A549 (cell line): ENCODE measurements at regions not wholly inside any gene's neighbourhood (a gene's known extent, or its start where the extent isn't known, plus 50 kb on each side); places are given as distances from the start of the nearest gene placed in this dataset.

Experiments used
- ATAC-seq, 2 experiments: fragments of 200-7000 bp in 1 of 2; fragments of >200 bp in 1 of 2; cut with Nextera tagmentation in 1 of 2; cut with Tn5 transposase in 1 of 2; 3 replicates each; pipeline versions ENCODE4 v1.8.0 to v1.9.1; 2018 to 2020; ENCODE audit warnings: mild to moderate bottlenecking in 1 of 2, moderate library complexity in 1 of 2
- CTCF ChIA-PET: fragments of 300-600 bp; sonication (Branson Sonifier 250); formaldehyde crosslinking; extraction: SDS; loops from one replicate; lab custom pipeline; 2021; ENCODE audit warnings: antibody characterized with exemption, inconsistent platforms; lab: Yijun Ruan, JAX
- POLR2A ChIA-PET: fragments of 350-600 bp; formaldehyde crosslinking; extraction: SDS; loops from one replicate; lab custom pipeline; 2021; ENCODE audit warnings: antibody characterized with exemption, inconsistent platforms; lab: Yijun Ruan, JAX
- DNase-seq, 2 experiments: peaks; one replicate each; pipeline versions ENCODE4 v3.0.0 to v3.0.0-alpha.2; 2011 to 2016; ENCODE audit warnings: low read depth in 1 of 2, low spot score in 1 of 2
- FAIRE-seq: peaks from 2 replicates; lab custom pipeline; 2011; peaks lifted over from hg19 to GRCh38; lab: Jason Lieb, UNC
- H3K27ac ChIP-seq, 2 experiments: fragments of >200 bp; sonication (Bioruptor Twin); formaldehyde crosslinking; 3 replicates each; pipeline ENCODE4 v1.5.1; 2016 to 2017
- H3K4me1 ChIP-seq: fragments of >200 bp; sonication (Bioruptor Twin); formaldehyde crosslinking; 3 replicates; pipeline ENCODE4 v1.6.1; 2016
- H3K4me2 ChIP-seq: fragments of >200 bp; sonication (Bioruptor Twin); formaldehyde crosslinking; 3 replicates; pipeline ENCODE4 v1.6.1; 2016
- H3K4me3 ChIP-seq: fragments of >200 bp; sonication (Bioruptor Twin); formaldehyde crosslinking; 3 replicates; pipeline ENCODE4 v1.5.1; 2016
- H3K9me3 ChIP-seq: fragments of >200 bp; sonication (Bioruptor Twin); formaldehyde crosslinking; 3 replicates; pipeline ENCODE4 v1.6.1; 2016
- BHLHE40 ChIP-seq: IDR thresholded peaks from 2 replicates; pipeline ENCODE4 v1.6.1; 2012; ENCODE audit warnings: low read depth, low read length, inconsistent platforms
- CEBPB ChIP-seq, 2 experiments: fragments of >200 bp in 1 of 2; sonication (Bioruptor Twin) in 1 of 2; formaldehyde crosslinking in 1 of 2; IDR thresholded peaks; 2 replicates each; pipeline ENCODE4 v1.6.1; 2012 to 2016
- CHD2 ChIP-seq: fragments of 150-350 bp; IDR thresholded peaks from 2 replicates; pipeline ENCODE4 v1.6.1; 2014; ENCODE audit warnings: low read length; ENCODE audit not compliant: partially characterized antibody
- EP300 ChIP-seq, 2 experiments: fragments of >200 bp; sonication (Bioruptor Twin); formaldehyde crosslinking; IDR thresholded peaks; 2 replicates in 1 of 2; 3 replicates in 1 of 2; pipeline ENCODE4 v1.6.1; 2016 to 2017
- GATA3 ChIP-seq: IDR thresholded peaks from 2 replicates; pipeline ENCODE4 v1.6.1; 2012; ENCODE audit warnings: borderline replicate concordance
- HDAC2 ChIP-seq: fragments of 200-600 bp; sonication (generic); IDR thresholded peaks from 2 replicates; pipeline ENCODE4 v1.6.1; 2016
- HEYL ChIP-seq: fragments of 250-450 bp; sonication (Bioruptor Pico); IDR thresholded peaks from 2 replicates; pipeline ENCODE4 v1.8.0; 2021; ENCODE audit warnings: mild to moderate bottlenecking, moderate library complexity
- HOXA7 ChIP-seq: fragments of 250-450 bp; sonication (Bioruptor Pico); IDR thresholded peaks from 2 replicates; pipeline ENCODE4 v1.5.0; 2020; ENCODE audit warnings: mild to moderate bottlenecking, moderate library complexity
- HOXB13 ChIP-seq: fragments of 250-450 bp; sonication (Bioruptor Pico); IDR thresholded peaks from 2 replicates; pipeline ENCODE4 v1.5.0; 2020; ENCODE audit warnings: low read depth, mild to moderate bottlenecking, moderate library complexity
- JUN ChIP-seq, 2 experiments: fragments of >200 bp; sonication (Bioruptor Twin); formaldehyde crosslinking; IDR thresholded peaks; 2 replicates in 1 of 2; 3 replicates in 1 of 2; pipeline ENCODE4 v1.6.1; 2016 to 2017
- JUNB ChIP-seq: fragments of >200 bp; sonication (Bioruptor Twin); formaldehyde crosslinking; IDR thresholded peaks from 2 replicates; pipeline ENCODE4 v1.6.1; 2016
- KDM1A ChIP-seq: fragments of 200-600 bp; sonication (generic); IDR thresholded peaks from 2 replicates; pipeline ENCODE4 v1.6.1; 2016; ENCODE audit warnings: low read depth, mild to moderate bottlenecking
- MYC ChIP-seq: IDR thresholded peaks from 2 replicates; pipeline ENCODE4 v1.6.1; 2012; ENCODE audit warnings: mild to moderate bottlenecking, inconsistent platforms, low read length, improper control_type of control experiment, borderline replicate concordance
- NPAS2 ChIP-seq: fragments of 250-450 bp; sonication (Bioruptor Pico); IDR thresholded peaks from 2 replicates; pipeline ENCODE4 v1.8.0; 2022; ENCODE audit warnings: mild to moderate bottlenecking, moderate library complexity, borderline replicate concordance
- NR3C1 ChIP-seq: fragments of >200 bp; sonication (Bioruptor Twin); formaldehyde crosslinking; IDR thresholded peaks from 3 replicates; pipeline ENCODE4 v1.6.1; 2017
- PHF8 ChIP-seq: fragments of 200-600 bp; sonication (generic); IDR thresholded peaks from 2 replicates; pipeline ENCODE4 v1.6.1; 2016; ENCODE audit warnings: low read depth, mild to moderate bottlenecking, antibody characterized with exemption, moderate library complexity, borderline replicate concordance
- RAD21 ChIP-seq, 2 experiments: fragments of >200 bp in 1 of 2; sonication (Bioruptor Twin) in 1 of 2; formaldehyde crosslinking in 1 of 2; IDR thresholded peaks in 1 of 2; conservative IDR thresholded peaks in 1 of 2; 2 replicates in 1 of 2; 3 replicates in 1 of 2; pipeline ENCODE4 v1.6.1; 2012 to 2018; ENCODE audit warnings: inconsistent platforms in 1 of 2
- RCOR1 ChIP-seq: fragments of 150-350 bp; IDR thresholded peaks from 2 replicates; pipeline ENCODE4 v1.6.1; 2014; ENCODE audit warnings: antibody characterized with exemption, low read length, low read depth
- RFX5 ChIP-seq: fragments of 450-650 bp; IDR thresholded peaks from 2 replicates; pipeline ENCODE4 v1.7.1; 2014; ENCODE audit warnings: antibody characterized with exemption, mild to moderate bottlenecking, moderate library complexity
- RNF2 ChIP-seq: fragments of 200-600 bp; sonication (generic); IDR thresholded peaks from 2 replicates; pipeline ENCODE4 v1.6.1; 2016; ENCODE audit warnings: low read depth, mild to moderate bottlenecking, antibody characterized with exemption, moderate library complexity, borderline replicate concordance
- SMC3 ChIP-seq: fragments of >200 bp; sonication (Bioruptor Twin); formaldehyde crosslinking; IDR thresholded peaks from 3 replicates; pipeline ENCODE4 v1.6.1; 2018; ENCODE audit warnings: inconsistent platforms
- SREBF2 ChIP-seq: fragments of 450-650 bp; IDR thresholded peaks from 2 replicates; pipeline ENCODE4 v1.6.1; 2014; ENCODE audit warnings: mild to moderate bottlenecking, moderate library complexity
- TFCP2L1 ChIP-seq: fragments of 250-450 bp; sonication (Bioruptor Pico); IDR thresholded peaks from 2 replicates; pipeline ENCODE4 v1.5.0; 2021; ENCODE audit warnings: mild to moderate bottlenecking
- TP53 ChIP-seq: fragments of 250-450 bp; sonication (Bioruptor Pico); IDR thresholded peaks from 2 replicates; pipeline ENCODE4 v1.5.0; 2021; ENCODE audit warnings: mild to moderate bottlenecking, moderate library complexity
- ZFP36 ChIP-seq: fragments of 450-650 bp; IDR thresholded peaks from 2 replicates; pipeline ENCODE4 v1.6.1; 2014; ENCODE audit warnings: borderline replicate concordance; ENCODE audit not compliant: partially characterized antibody
- WGBS: methylation state at CpG from one replicate; pipeline ENCODE4 v1.1.6; 2017; ENCODE audit errors: missing lambda C conversion rate; 5-methylcytosine and 5-hydroxymethylcytosine counted together
- TF ChIP-seq, protein P1 (sequence below): fragments of >200 bp; sonication (Bioruptor Twin); formaldehyde crosslinking; IDR thresholded peaks from 3 replicates; pipeline ENCODE4 v1.6.1; 2016
- TF ChIP-seq, protein P2 (sequence below): fragments of 450-650 bp; IDR thresholded peaks from 2 replicates; pipeline ENCODE4 v1.6.1; 2014; ENCODE audit warnings: antibody characterized with exemption

DNA sequence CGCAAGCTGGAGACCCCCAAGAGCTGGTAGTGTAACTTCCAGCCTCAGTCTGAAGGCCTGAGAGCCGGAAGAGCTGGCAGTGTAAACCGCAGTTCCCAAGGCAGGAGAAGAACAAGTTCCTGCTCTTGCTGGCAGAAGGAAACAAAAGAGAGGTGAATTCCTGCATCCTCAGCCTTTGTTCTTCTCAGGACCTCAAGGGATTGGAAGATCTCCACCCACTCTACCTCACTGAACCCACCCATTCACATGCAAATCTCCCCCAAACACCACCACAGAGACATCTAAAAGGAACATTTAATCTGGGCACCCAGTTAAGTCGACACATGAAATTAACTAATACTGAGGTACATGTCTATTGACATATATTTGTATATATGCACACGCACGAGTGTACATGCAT, 1310.3 kb downstream of the TBC1D22A start:
- no peak for TF ChIP-seq PHF8
- no peak for TF ChIP-seq HOXA7 (CRISPR knock-in tag)
- TF ChIP-seq HDAC2, result no peak
- no peak for TF ChIP-seq SMC3
- TF ChIP-seq NR3C1, result no peak
- no peak for TF ChIP-seq CEBPB (IDR thresholded peaks at IDR 0.05)
- TF ChIP-seq BHLHE40, result no peak
- no peak for TF ChIP-seq SREBF2
- no peak for TF ChIP-seq TFCP2L1 (CRISPR knock-in tag)
- TF ChIP-seq RCOR1, result no peak
- no peak for TF ChIP-seq TP53 (CRISPR knock-in tag)
- no peak for TF ChIP-seq RAD21 (conservative IDR thresholded peaks at IDR 0.05 in 1 of 2, IDR thresholded peaks at IDR 0.05 in 1 of 2)
- TF ChIP-seq, protein P1, sequence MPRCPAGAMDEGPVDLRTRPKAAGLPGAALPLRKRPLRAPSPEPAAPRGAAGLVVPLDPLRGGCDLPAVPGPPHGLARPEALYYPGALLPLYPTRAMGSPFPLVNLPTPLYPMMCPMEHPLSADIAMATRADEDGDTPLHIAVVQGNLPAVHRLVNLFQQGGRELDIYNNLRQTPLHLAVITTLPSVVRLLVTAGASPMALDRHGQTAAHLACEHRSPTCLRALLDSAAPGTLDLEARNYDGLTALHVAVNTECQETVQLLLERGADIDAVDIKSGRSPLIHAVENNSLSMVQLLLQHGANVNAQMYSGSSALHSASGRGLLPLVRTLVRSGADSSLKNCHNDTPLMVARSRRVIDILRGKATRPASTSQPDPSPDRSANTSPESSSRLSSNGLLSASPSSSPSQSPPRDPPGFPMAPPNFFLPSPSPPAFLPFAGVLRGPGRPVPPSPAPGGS, result no peak
- no peak for TF ChIP-seq HOXB13 (CRISPR knock-in tag)
- no peak for TF ChIP-seq KDM1A
- TF ChIP-seq JUNB, result no peak
- 64% methylated on average over 6 of the region's 6 CpGs for WGBS
- Histone ChIP-seq H3K4me1 (no peaks in the 10 kb centered on the region), H3K27ac (no peak overlapping the region), H3K9me3 (no peaks in the 10 kb centered on the region), H3K4me2 (no peak overlapping the region), H3K4me3 (no peak overlapping the region)
- FAIRE-seq, result no peak
- CTCF ChIA-PET, result no interaction called here
- DNase-seq, result no peak
- POLR2A ChIA-PET, result no interaction called here
- no peak for ATAC-seq

DNA sequence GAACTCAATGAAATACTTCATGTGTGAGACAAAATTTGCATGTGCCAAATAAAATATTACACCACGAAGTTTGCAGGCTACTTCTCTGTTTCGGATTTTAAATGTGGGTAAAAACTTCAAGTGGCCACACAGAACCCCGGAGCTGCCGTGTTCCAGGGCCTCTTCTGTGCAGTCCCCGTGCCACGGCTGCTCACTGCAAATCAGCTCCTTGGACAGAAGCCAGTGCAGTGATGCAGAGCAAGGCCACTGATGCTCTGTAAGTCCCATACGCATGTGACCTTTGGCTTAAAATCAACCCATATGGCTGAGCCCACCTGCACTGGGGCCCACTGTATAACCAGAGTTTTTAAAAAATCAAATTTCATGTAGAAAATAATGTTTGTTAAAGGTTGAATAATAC, 1309.4 kb downstream of the TBC1D22A start:
- FAIRE-seq, result no peak
- no peak for TF ChIP-seq CHD2
- no peak for TF ChIP-seq RFX5
- TF ChIP-seq HEYL, result no peak
- TF ChIP-seq NR3C1, result no peak
- TF ChIP-seq HDAC2, result no peak
- TF ChIP-seq, protein P2, sequence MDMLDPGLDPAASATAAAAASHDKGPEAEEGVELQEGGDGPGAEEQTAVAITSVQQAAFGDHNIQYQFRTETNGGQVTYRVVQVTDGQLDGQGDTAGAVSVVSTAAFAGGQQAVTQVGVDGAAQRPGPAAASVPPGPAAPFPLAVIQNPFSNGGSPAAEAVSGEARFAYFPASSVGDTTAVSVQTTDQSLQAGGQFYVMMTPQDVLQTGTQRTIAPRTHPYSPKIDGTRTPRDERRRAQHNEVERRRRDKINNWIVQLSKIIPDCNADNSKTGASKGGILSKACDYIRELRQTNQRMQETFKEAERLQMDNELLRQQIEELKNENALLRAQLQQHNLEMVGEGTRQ, result no peak
- TF ChIP-seq JUN (IDR thresholded peaks at IDR 0.05), result no peak
- no peak for TF ChIP-seq MYC
- no peak for TF ChIP-seq NPAS2
- no peak for TF ChIP-seq TFCP2L1 (CRISPR knock-in tag)
- TF ChIP-seq EP300 (IDR thresholded peaks at IDR 0.05), result no peak
- no peak for TF ChIP-seq RNF2
- no peak for TF ChIP-seq GATA3
- no peak for TF ChIP-seq ZFP36
- no peak for TF ChIP-seq RCOR1
- no peak for TF ChIP-seq TP53 (CRISPR knock-in tag)
- Histone ChIP-seq H3K4me1 (no peaks in the 10 kb centered on the region), H3K9me3 (no peaks in the 10 kb centered on the region), H3K4me2 (no peak overlapping the region), H3K4me3 (no peak overlapping the region), H3K27ac (no peak overlapping the region)
- ChIA-PET POLR2A (no interaction called here), CTCF (no interaction called here)
- no peak for ATAC-seq
- no peak for DNase-seq
- WGBS, result 73% methylated on average over 7 of the region's 7 CpGs
